GM21528 (cell line): ENCODE measurements at regions not wholly inside any gene's neighbourhood (a gene's known extent, or its start where the extent isn't known, plus 50 kb on each side); places are given as distances from the start of the nearest gene placed in this dataset.
"Not testable (repeated sequence)": the region's sequence is repeated elsewhere in the genome, so short reads cannot be mapped to it uniquely, and the experiment has no call there.

Source experiments
- ATAC-seq: cut with Tn5 transposase; IDR thresholded peaks from one replicate; pipeline ENCODE4 v1.9.1; 2021; ENCODE audit warnings: mild to moderate bottlenecking, moderate library complexity; ENCODE audit not compliant: unreplicated experiment, low FRiP score

DNA sequence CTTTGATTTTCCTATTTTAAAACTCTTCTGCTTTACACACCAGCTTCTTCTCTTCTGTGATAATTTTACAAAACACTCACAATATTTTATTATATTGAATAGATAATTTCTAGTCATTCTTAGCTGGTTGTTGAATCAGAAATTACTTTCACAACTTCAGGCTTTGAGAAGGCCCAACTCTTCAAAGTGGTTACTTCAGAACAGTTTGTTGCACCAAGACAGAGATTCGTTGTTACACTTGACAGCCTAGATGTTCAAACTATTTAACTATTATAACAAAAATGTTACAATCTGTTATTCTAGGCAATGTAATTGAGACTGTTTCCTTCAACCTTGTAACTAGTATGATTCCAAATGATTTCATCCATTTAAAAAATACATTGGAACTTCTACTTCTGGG lies 333.2 kb upstream of the CHORDC1 start:
- no peak for ATAC-seq

DNA sequence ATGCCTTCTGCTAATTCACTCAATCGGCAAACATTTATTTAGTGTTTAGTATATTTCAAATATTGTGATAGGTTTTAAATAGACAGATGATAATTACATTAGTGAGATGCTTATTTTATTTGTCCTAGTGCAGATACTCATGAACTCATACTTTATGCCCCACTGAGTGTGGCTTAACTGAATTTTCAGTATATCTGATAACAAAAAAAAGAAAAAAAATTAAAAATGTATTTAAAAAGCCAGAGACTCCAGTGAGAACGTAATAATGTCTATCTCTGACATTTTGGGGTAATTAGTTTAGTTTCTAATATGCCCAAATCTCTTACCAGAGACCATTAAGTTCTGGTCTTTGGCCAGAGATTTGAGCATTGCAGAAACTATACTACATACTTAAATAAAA lies 332.6 kb upstream of the CHORDC1 start:
- no peak for ATAC-seq

DNA sequence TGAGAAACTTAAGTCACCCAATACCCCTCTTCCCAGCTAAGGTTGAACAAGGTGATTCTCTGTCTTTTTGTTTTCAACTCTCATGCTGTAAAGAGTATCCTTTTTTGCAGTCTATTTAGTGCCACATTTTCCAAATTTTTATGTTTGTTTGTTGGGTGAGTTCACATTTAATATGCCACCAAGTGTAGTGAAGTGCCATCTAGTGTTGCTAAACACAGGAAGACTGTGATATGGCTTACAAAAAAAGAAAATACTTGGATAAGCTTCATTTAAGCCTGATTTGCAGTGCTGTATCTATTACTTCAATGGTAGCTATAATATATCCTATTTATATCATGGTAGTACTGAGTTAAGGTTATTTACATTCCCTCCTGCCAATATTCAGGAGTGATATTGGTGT lies 319.2 kb upstream of the CHORDC1 start:
- ATAC-seq: no peak

DNA sequence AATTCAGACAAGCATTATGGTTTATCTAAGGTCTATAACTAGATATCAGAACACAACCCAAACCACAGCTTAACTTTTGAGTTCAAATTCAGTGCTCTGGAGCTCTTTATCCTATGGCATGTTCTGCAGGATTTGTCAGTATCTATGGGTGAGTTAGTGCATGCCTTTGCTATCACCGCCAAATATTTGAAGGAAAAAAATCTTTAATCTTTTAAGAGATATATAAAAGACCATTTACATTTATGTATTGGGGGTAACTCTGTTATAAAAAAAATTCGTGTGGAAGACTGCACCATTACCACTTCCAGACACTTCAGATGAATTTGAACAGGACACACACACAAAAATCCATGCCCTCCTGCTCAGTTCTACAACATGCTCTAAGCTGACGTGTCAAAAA lies 313.5 kb upstream of the CHORDC1 start:
- no peak for ATAC-seq

DNA sequence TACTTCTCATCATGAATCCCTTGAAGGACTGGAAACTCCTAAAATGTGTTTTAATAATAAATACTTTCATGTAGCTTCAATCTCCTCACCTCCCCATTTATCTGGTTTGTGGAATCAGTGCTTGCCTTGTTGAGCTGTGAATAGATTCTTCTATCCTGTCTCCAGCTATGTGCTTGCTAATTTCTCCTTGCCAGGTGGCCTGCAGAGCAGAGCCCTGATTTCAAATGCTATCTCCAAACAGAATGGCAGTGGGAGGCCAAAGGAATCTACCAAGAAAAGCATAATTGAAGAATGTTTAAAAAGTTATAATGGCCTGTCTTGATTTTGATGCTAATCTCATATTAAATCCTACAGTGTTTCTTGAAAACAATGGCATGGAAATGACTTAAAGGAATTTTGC lies 309.3 kb upstream of the CHORDC1 start:
- ATAC-seq: no peak

DNA sequence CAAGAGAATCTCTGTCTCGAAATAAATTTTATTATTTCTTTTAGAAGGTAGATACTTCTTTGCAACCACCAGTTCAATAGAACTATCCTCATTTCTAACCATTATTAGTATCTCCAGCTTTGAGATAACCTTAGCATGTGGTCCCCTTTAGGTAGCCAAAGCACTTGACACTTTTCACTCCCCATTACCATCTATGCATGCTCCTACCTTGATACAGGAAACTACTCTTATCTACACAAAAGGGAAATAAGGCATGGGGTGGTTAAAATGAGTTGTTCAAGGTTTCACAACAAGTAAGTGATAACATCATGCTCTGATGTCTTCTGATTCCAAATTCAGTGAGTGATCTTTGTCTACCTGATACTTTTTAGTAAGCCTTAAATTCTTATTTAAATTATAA lies 308.2 kb upstream of the CHORDC1 start:
- no peak for ATAC-seq

DNA sequence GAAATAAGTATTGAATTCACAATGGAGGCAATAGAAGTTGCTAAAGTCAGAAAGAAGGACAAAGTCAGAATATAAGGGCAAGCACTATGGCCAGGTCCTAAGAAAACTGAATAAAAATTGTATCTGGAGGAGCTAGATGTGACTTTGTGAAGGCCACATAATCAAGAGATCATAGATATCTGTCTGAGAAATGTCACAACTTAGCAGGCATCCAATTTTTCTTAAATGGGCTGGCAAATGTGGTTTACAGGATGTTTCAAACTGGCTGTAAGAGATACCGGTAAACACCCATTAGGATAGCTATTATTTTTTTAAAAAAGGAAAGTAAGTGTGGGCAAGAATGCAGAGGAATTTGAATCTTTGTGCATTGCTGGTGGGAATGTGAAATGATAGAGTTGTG lies 303.1 kb upstream of the CHORDC1 start:
- no peak for ATAC-seq

DNA sequence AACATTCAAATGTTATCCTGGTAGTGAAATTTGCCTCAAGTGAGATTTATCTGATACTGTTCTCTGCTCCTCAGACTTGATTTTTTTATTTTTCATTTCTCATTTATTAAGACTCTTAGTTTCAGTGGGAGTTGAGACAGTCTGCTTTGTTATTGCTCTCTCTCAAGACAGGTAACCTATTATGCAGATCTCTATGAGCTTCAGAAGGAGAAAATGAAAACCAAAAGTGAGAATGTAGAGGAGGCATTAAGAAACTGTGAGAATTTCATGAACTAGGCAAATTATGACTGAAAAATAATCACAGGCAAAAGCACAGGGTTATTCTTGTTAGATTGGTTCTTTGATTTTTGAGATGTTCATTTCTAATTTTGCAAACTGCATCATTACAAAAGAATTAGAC lies 290.0 kb upstream of the CHORDC1 start:
- no peak for ATAC-seq

DNA sequence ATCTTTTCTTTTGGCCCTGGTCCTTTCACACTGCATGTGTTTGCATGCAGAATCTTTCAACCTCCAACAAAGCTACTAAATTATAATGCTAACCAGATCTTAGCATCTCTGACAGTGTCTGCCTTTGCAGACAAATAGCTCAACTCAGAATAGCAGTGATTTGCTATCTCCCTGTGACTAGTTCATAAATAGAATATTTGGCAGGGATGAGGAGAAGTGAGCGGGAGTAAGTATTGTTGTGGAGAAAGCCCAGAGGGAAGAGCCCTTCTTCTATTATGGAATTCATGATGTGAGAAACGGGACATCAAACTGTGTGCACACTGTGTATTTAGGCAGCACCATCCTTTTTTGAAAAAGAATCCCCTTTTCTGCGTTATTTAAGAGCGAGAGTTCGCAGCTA lies 288.0 kb upstream of the CHORDC1 start:
- ATAC-seq: no peak

DNA sequence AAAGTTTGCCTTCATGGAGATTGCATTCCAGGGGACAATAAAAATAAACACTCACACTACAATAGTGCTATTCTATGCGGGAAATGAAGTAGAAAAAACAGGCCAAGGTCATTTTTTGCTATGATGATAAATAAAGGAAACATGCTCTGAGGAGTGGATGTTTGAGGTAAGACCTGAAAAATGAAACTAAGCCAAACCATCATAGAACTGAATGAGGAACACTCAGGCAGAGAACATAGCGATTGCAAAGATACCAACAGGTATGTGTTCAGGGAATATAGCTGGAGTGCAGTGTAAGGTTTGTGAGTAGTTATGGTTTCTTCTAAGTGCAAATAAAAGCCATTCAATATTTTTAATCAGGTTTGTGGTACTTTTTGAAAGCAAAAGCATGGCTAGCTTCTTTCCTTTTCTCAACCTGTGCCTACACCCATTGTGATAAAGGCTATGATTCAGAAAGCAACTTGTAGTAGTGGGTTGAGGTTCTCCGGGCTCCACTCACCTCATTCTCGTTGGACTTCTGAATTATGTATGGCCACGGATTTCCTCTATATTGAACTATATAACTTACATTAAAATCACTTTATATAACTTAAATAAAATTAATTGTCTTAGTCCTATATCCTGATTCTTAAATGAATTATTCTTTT lies 278.2 kb upstream of the CHORDC1 start:
- no peak for ATAC-seq

DNA sequence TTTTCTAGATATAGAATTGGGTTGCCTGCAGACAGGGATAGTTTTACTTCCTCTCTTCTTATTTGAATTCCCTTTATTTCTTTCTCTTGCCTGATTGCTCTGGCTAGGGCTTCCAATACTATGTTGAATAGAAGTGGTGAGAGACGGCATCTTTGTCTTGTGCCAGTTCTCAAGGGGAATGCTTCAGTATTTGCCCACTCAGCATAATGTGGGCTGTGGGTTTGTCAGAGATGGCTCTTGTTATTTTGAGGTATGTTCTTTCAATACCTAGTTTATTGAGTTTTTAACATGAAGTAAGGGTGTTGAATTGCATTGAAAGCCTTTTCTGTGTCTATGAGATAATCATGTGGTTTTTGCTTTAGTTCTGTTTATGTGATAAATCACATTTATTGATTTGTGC lies 273.9 kb upstream of the CHORDC1 start:
- no peak for ATAC-seq

DNA sequence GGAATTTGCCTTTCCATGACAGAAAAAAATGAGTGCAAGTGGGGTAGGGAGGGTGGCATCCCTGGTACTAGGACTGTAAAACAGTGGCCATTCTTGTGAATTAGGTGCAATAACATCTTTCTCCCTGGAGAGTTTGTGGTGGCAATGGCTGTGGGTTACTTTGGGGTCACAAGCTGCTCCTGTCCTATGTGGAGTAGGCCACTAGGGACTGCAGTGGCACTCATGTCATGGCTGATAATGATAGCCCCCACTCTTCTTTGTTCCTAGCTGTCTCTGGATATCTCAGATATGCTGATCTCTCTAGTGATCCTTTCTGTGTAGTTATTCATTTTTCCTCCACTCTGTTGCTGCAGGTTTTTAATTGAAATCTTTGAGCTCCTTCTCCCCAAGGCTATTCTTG lies 270.5 kb upstream of the CHORDC1 start:
- no peak for ATAC-seq

DNA sequence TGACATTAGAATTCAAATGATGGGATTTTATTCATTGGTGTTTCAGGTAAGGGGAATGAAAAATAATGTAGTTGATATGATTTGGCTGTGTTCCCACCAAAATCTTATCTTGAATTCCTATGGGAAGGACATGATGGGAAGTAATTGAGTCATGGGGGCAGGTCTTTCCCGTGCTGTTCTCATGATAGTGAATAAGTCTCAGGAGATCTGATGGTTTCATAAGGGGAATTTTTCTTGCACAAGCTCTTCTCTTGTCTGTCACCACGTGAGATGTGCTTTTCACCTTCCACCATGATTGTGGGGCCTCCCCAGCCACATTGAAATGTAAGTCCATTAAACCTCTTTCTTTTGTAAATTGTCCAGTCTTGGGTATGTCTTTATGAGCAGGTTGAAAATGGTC lies 268.6 kb upstream of the CHORDC1 start:
- ATAC-seq: no peak

DNA sequence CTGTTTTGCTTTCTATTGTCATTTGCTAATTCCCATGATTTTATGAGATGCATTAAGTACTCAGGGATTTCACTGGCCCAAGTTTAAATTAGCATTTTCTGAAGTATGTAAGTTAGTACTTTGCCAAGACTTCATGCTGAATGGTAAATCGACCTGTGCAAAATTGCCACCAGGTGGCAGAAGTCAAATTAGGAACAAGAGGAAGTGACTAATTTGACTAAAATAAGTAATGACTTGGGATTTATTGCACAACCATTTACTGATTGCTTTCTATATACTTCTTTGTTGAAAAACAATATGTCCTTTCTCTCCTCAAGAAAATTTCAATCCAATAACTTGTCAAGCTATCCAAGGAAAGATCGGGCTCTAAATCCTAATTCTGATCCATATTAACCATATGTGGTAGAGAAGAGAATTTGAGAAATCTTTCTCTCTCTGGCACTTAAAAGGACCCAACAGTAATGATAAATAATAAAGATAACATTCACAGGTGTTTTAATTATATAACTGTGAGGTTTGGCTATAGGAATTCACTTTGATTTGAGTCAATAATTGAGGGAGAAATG lies 253.7 kb upstream of the CHORDC1 start:
- ATAC-seq: peak; percentile 61

DNA sequence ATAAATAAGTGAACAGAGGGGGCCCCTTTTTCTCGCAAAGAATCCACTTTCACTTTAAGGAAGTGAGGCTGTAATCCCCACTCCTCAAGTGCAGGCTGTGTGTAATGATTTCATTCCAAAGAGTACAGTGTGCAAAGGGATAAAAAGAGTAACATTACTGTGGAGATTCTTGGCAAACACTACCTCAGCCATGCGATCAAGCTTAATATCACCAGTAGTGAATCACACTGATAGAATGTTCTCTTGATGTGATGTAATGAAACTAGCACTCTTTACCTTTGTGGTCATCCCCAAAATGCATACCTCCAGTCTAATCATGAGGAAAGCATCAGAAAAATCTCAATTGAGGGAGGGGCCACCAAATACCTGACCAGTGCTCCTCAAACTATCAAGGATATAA lies 246.1 kb upstream of the CHORDC1 start:
- no peak for ATAC-seq

DNA sequence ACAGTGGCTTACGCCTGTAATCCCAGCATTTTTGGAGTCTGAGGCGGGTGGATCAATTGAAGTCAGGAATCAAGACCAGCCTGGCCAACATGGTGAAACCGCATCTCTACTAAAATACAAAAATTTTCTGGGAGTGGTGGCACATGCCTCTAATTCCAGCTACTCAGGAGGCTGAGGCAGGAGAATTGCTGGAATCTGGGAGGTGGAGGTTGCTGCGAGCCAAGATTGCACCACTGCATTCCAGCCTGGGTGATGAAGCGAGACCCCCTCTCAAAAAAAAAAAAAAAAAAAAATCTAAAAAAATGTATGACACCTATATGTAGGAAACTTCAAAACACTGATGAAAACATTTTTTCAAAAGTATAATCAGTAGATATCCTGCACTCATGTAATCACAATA lies 242.7 kb upstream of the CHORDC1 start:
- no peak for ATAC-seq

DNA sequence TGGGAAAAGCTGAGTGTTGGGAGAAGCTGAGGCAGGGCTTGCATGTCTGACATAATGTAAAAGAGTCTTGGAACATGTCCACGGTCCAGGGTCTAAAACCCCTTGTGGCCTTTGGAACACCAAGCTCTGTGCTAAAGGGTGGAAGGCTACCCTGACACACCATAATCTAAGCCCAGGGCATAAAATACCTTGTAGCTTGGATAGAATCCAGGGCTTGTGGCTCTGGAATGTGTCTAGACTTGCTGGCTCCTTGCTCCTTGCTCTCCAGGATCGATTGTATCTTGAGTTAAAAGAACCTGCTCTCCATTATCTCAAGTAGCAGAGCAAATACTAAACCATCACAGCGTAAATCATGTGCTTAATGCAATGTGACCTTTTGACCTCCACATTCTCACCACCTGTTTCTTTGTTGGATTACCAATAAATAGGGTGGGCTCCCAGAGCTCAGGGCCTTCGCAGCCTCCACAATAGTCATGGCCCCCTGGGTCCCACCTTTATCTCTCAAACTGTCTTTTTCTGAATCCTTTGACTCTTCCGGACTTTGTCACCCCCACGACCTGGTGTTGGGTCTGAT lies 232.6 kb upstream of the CHORDC1 start:
- not testable (repeated sequence) for ATAC-seq

DNA sequence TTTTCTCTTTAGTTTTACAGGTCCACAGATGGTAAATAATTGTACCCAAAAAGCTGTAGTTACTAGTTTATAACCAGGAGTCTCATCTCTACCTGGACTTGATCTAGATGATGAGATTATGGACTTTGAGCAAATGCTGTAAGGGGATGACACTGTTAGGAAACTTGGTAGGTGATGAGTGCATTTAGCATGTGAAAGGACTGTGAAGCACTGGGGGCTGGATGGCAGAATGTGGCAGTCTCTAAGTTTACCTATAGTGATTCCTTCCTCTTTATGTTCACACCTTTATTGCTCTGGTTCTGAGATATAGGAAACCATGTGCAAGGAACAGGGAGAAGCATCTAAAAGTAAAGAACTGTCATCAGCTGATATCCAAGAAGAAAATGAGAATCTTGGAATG lies 230.7 kb upstream of the CHORDC1 start:
- no peak for ATAC-seq

DNA sequence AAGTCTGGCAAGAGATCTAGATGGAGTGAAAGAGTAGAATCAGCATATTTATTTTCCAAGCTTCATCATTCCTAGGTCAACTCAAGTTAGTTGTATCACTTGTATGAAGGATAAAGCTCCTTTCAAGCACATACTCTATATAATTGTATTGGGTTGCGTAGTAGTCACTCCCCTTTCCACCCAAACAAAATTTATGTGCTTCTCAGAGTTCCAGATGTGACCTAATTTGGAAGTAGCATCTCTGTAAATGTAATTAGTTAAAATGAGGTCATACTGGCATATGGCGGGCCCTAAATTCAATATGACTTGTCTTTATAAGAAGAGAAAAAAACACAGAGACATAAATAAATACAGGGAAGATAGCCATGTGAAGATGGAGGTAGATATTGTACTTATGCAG lies 226.8 kb upstream of the CHORDC1 start:
- no peak for ATAC-seq

DNA sequence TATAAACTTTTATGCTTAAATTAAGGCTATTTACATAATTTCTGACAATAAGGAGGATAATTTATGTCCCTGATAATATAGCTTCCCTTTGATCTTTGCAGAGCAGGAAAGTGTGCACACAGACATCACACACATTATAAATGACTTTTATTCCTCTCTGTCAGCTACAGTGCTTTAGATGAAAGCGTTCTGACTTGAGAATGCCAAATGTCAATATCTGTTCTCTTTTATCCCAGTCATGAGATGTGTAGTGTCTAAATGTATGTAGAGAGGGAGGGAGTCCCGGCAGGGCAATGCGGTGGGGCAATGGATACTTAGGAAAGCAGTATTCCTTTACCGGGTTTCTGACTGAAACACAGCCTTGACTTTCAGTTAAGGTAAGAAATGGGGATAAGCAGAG lies 225.4 kb upstream of the CHORDC1 start:
- ATAC-seq: no peak

DNA sequence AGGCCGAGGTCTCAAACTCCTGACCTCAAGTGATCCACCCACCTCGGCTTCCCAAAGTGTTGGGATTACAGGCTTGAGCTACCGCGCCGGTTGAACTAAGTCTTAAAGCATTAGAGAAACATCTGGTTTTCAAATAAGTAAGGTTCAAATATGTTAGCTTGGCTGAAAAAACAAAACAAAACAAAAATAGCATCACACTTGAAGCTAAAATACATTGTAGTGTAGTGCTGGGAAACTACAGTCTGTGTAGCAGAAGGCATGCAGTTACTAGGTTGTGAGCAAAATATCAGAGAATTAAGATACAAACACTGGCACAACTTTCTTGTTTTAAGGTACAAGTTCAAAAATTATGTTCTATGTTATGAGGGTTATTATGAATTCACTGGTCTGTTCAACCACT lies 224.8 kb upstream of the CHORDC1 start:
- no peak for ATAC-seq

DNA sequence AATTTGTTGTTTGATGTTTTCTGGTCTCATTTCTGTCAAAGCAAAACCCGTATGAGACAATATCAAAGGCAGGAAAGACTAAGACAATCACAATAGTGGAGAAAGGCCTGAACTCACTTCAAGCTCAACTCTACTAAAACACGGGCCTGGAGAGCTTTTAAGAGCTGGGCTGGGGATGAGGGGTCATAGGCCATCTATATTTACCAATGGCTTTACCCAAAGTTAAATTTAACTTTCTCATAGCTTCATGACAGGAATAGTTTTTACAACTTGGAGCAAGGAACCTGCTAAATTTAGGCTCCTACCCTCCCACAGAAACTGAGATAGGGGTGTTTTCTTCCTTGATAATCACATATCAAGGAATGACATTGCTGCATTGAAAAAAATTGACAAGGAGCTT lies 223.4 kb upstream of the CHORDC1 start:
- ATAC-seq: no peak

DNA sequence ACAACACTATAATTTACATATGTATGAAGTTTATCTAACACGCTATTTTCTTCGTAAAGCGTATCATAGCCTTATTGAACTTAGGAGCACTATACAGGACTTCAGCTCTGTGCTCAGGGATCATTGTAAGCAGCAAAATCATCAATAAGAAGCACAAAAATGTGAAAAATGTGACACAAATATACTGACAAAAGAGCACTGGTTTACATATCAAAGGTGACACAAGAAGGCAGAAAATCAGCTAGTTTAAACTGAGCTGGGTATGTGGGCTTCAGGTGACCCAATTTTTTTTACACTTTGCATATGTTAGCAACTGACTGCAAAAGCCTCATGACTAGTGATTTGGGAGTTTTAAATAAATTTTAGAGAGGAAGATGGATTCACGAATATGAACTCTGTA lies 215.2 kb upstream of the CHORDC1 start:
- ATAC-seq: no peak
